ENCODE measurements at regions not wholly inside any gene's neighbourhood (a gene's known extent, or its start where the extent isn't known, plus 50 kb on each side); places are given as distances from the start of the nearest gene placed in this dataset.

DNA sequence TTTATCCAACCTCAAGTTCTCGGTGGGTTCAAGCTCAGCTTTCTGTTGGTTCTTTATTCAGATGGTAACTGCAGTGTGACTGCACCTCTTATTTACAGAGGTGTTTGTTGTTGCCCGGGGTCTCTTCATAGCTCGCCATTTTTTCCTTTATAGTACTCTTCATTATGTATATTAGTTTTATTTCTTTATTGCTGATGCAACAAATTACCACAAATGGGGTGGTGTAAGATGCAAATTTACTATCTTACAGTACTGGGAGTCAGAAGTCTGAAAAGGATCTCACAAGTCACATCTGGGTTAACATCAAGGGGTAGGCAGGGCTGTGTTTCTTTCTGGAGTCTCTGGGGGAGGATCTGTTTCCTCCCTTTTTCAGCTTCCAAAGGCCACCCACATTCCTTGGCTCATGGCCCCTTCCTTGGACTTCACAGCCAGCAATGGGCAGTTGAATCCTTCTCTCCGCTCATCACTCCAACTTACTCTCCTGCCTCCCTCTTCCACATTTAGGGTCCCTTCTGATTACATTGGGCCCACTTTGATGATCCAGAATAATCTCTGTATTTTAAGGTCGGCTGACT is 241.2 kb downstream of the HAPSTR1 start:
- Histone ChIP-seq H3K27me3 (no peaks in the 10 kb centered on the region), H3K4me1 (no peaks in the 10 kb centered on the region), H3K27ac (no peak overlapping the region), H3K36me3 (no peaks in the 10 kb centered on the region), H3K9me3 (no peaks in the 10 kb centered on the region), H3K4me3 (no peak overlapping the region)
- no peak for TF ChIP-seq POLR2A (IDR thresholded peaks at IDR 0.05)
- no peak for TF ChIP-seq CTCF (IDR thresholded peaks at IDR 0.05)
- no peak for DNase-seq

- H3K4me3 ChIP-seq, result no peak overlapping the region
- DNase-seq, result no peak
- H3K9me3 ChIP-seq, result no peaks in the 10 kb centered on the region
- no peaks in the 10 kb centered on the region for H3K4me1 ChIP-seq
- no peaks in the 10 kb centered on the region for H3K27me3 ChIP-seq
- H3K27ac ChIP-seq, result no peak overlapping the region
- H3K36me3 ChIP-seq, result no peaks in the 10 kb centered on the region
- TF ChIP-seq CTCF (IDR thresholded peaks at IDR 0.05), result no peak
- TF ChIP-seq POLR2A (IDR thresholded peaks at IDR 0.05), result no peak
These were observed 242.0 kb downstream of the HAPSTR1 start for GRCh38 chr16:9333469-9333868.

DNA sequence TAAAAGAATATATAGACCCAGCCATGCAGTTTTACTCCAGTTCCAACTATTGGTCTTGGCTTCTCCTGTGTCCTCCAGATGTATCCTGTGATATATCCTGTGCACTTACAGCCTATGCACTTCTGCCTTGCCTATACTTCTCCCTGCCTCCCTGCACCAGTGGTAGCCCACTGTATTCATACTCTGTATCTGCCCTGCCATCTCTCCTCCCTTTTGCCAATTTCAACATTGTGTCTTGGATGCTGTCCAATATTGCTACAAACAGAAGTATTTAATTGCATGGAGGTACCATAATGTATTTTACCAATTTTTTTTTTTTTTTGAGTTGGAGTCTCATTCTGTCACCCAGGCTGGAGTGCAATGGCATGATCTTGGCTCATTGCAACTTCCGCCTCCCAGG is 242.7 kb downstream of the HAPSTR1 start:
- Histone ChIP-seq H3K27ac (no peak overlapping the region), H3K27me3 (no peaks in the 10 kb centered on the region), H3K9me3 (no peaks in the 10 kb centered on the region), H3K4me1 (no peaks in the 10 kb centered on the region), H3K36me3 (no peaks in the 10 kb centered on the region), H3K4me3 (no peak overlapping the region)
- no peak for DNase-seq
- no peak for TF ChIP-seq CTCF (IDR thresholded peaks at IDR 0.05)
- TF ChIP-seq POLR2A (IDR thresholded peaks at IDR 0.05), result no peak

GRCh38 chr16:9337308-9338032 is 246.0 kb downstream of the HAPSTR1 start:
- H3K4me1 ChIP-seq, result no peaks in the 10 kb centered on the region
- H3K36me3 ChIP-seq, result no peaks in the 10 kb centered on the region
- no peaks in the 10 kb centered on the region for H3K27me3 ChIP-seq
- H3K4me3 ChIP-seq, result no peak overlapping the region
- no peak overlapping the region for H3K27ac ChIP-seq
- DNase-seq, result no peak
- H3K9me3 ChIP-seq, result no peaks in the 10 kb centered on the region
- TF ChIP-seq CTCF (IDR thresholded peaks at IDR 0.05), result no peak
- TF ChIP-seq POLR2A (IDR thresholded peaks at IDR 0.05), result no peak

DNA sequence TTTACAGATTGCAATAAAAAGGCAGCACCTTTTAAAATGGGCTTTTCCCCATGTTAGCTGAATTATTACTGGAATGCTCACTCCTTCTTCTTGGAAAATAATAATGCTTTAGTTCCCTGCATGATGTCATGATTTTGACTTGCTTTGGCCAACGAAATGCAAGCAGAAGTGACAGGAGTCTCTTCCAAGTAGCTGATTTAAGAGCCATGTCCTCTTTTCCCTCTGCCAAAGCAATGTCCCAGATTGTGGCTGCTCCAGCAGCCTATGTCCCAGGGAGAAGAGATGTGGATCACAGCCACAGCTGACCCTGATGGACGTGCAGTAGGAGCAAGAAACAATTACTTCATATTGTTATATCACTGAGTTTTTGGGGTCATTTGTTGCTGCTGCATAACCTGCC is 246.6 kb downstream of the HAPSTR1 start:
- Histone ChIP-seq H3K4me3 (no peak overlapping the region), H3K27me3 (no peaks in the 10 kb centered on the region), H3K9me3 (no peaks in the 10 kb centered on the region), H3K4me1 (no peaks in the 10 kb centered on the region), H3K36me3 (no peaks in the 10 kb centered on the region), H3K27ac (no peak overlapping the region)
- TF ChIP-seq CTCF (IDR thresholded peaks at IDR 0.05) (no peak), POLR2A (IDR thresholded peaks at IDR 0.05) (no peak)
- DNase-seq, result no peak
